ENCODE measurements at regions not wholly inside any gene's neighbourhood (a gene's known extent, or its start where the extent isn't known, plus 50 kb on each side); places are given as distances from the start of the nearest gene placed in this dataset.

DNA sequence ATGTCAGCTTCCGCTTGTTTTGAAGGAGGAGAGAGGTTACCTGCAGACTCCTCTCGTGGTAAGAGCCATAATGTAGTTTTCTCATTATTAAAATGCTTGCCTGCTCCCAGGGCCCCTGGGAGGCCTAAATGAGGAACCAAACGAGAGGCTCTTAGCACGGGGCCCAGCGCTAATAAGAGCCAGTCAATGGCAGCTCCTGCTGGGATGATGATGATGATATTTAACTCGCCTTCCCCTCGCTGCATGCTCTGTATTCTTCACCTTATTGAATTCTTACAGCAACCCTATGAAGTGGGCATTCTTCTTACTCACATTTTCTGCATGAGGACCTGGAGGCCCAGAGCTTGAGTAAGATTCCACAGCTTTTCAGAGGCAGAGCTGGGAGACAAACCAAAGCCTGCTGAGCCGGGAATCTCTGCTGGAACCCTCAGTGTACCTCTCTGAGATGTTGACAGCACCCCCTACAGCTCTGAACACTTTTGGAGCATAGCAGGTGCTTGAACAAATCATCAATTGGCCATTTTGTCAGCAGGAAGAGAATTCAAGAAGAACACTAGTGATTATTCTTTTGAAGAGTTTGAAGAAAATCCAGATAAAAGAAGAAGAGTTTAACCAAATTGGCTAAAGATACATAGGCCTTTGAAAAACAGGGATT is 93.1 kb upstream of the HABP2 start:
- ChIA-PET CTCF (no interaction called here), POLR2A (ENCODE audit: unreplicated experiment) (no interaction called here)
- H2AFZ ChIP-seq, result no peak overlapping the region
- BruUV-seq (replicated peaks), result no TSS peak
- TF ChIP-seq, protein P1, sequence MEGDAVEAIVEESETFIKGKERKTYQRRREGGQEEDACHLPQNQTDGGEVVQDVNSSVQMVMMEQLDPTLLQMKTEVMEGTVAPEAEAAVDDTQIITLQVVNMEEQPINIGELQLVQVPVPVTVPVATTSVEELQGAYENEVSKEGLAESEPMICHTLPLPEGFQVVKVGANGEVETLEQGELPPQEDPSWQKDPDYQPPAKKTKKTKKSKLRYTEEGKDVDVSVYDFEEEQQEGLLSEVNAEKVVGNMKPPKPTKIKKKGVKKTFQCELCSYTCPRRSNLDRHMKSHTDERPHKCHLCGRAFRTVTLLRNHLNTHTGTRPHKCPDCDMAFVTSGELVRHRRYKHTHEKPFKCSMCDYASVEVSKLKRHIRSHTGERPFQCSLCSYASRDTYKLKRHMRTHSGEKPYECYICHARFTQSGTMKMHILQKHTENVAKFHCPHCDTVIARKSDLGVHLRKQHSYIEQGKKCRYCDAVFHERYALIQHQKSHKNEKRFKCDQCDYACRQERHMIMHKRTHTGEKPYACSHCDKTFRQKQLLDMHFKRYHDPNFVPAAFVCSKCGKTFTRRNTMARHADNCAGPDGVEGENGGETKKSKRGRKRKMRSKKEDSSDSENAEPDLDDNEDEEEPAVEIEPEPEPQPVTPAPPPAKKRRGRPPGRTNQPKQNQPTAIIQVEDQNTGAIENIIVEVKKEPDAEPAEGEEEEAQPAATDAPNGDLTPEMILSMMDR (conservative IDR thresholded peaks at IDR 0.05), result no peak
- no peak for TF ChIP-seq EZH2 (IDR thresholded peaks at IDR 0.05; ENCODE audit: low read depth)
- no peaks in the 10 kb centered on the region; the same call in 1 of the 2 replicates for H3K27me3 ChIP-seq (ENCODE audit: insufficient read depth, low read depth)
- no peaks in the 10 kb centered on the region for H3K79me2 ChIP-seq (ENCODE audit: low read depth)
- H3K27ac ChIP-seq, result no peak overlapping the region
- H3K9me3 ChIP-seq (ENCODE audit: insufficient read depth, low read depth), result no peaks in the 10 kb centered on the region
- H4K20me1 ChIP-seq (ENCODE audit: insufficient read depth), result no peaks in the 10 kb centered on the region
- H3K9me2 ChIP-seq (ENCODE audit: insufficient read depth), result no peaks in the 10 kb centered on the region
- DNase-seq, result no peak
- H3K4me2 ChIP-seq, result no peak overlapping the region
- H3K36me3 ChIP-seq (ENCODE audit: low read depth), result no peaks in the 10 kb centered on the region
- no peaks in the 10 kb centered on the region for H3F3A ChIP-seq (ENCODE audit: insufficient read depth, low read depth)
- intact Hi-C loops (cut with micrococcal nuclease; ENCODE audit: unreplicated experiment), result no loop called here
- no peaks in the 10 kb centered on the region for H3K4me1 ChIP-seq (replicated peaks; ENCODE audit: insufficient read depth)
- H3K4me3 ChIP-seq, result no peak overlapping the region

DNA sequence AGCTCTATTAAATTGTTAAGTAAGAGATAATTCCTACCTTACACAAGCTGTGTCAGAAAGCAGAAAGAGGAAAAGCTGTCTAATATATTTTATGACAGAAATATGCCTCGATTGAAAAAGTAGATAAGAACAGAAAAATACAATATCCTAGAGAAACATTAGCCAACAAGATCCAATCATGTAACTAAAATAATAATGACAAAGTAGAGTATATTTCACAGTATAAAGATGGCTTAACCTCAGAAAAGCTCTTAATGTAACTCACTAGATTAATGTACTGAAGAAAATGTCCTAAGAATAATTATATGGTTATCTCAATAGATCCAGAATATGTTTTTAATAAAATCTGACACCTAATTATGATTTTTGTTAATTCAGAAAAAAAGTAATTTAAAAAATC is 89.8 kb upstream of the HABP2 start:
- CTCF ChIA-PET, result interaction anchor here (0.5 kb wide), 1 partner anchor 1340 kb away, joined by 3 read pairs; no protein-coding TSS in a partner anchor
- Histone ChIP-seq H3K9me3 (ENCODE audit: insufficient read depth, low read depth) (no peaks in the 10 kb centered on the region), H3K9me2 (ENCODE audit: insufficient read depth) (no peaks in the 10 kb centered on the region), H3K79me2 (ENCODE audit: low read depth) (no peaks in the 10 kb centered on the region), H2AFZ (no peak overlapping the region), H4K20me1 (ENCODE audit: insufficient read depth) (no peaks in the 10 kb centered on the region), H3K27me3 (ENCODE audit: insufficient read depth, low read depth) (no peaks in the 10 kb centered on the region), H3F3A (ENCODE audit: insufficient read depth, low read depth) (no peaks in the 10 kb centered on the region), H3K27ac (no peak overlapping the region), H3K4me3 (no peak overlapping the region), H3K36me3 (ENCODE audit: low read depth) (no peaks in the 10 kb centered on the region), H3K4me2 (no peak overlapping the region), H3K4me1 (replicated peaks; ENCODE audit: insufficient read depth) (no peaks in the 10 kb centered on the region)
- intact Hi-C loops (cut with micrococcal nuclease; ENCODE audit: unreplicated experiment), result no loop called here
- DNase-seq, result no peak
- no TSS peak for BruUV-seq (replicated peaks)
- POLR2A ChIA-PET (ENCODE audit: unreplicated experiment), result no interaction called here
- TF ChIP-seq EZH2 (IDR thresholded peaks at IDR 0.05; ENCODE audit: low read depth), result no peak
- TF ChIP-seq, protein P1 (conservative IDR thresholded peaks at IDR 0.05), result no peak

DNA sequence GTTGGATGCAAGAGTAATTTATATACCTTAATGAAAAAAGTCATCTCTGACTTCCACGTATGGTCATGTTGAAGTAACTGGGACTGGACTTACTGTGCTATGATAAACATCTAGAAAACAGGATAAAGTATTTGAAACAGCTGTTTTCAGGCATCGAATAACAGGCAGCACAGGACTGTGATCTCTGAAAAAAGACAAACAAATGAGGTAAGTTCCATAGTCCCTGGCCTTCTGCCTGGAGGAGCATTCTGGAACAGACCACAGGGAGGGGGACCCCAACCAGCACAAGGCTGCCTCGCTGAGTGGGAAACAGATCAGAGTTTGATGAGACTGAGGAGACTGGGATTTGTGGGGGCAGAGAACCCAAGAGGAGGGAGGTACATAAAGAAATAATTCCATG is 89.1 kb upstream of the HABP2 start:
- POLR2A ChIA-PET (ENCODE audit: unreplicated experiment), result no interaction called here
- H3K27ac ChIP-seq, result no peak overlapping the region
- H3K79me2 ChIP-seq (ENCODE audit: low read depth), result no peaks in the 10 kb centered on the region
- no peaks in the 10 kb centered on the region for H3K9me2 ChIP-seq (ENCODE audit: insufficient read depth)
- CTCF ChIA-PET, result interaction anchor here (0.5 kb wide), 1 partner anchor 1341 kb away, joined by 3 read pairs; no protein-coding TSS in a partner anchor
- H3F3A ChIP-seq (ENCODE audit: insufficient read depth, low read depth), result no peaks in the 10 kb centered on the region
- no peak for DNase-seq
- H3K4me2 ChIP-seq, result no peak overlapping the region
- intact Hi-C loops (cut with micrococcal nuclease; ENCODE audit: unreplicated experiment), result no loop called here
- no peaks in the 10 kb centered on the region for H3K27me3 ChIP-seq (ENCODE audit: insufficient read depth, low read depth)
- no TSS peak for BruUV-seq (replicated peaks)
- no peak overlapping the region for H2AFZ ChIP-seq
- H4K20me1 ChIP-seq (ENCODE audit: insufficient read depth), result no peaks in the 10 kb centered on the region
- no peaks in the 10 kb centered on the region for H3K4me1 ChIP-seq (replicated peaks; ENCODE audit: insufficient read depth)
- no peaks in the 10 kb centered on the region for H3K36me3 ChIP-seq (ENCODE audit: low read depth)
- H3K9me3 ChIP-seq (ENCODE audit: insufficient read depth, low read depth), result no peaks in the 10 kb centered on the region
- no peak for TF ChIP-seq EZH2 (IDR thresholded peaks at IDR 0.05; ENCODE audit: low read depth)
- TF ChIP-seq, protein P1 (conservative IDR thresholded peaks at IDR 0.05), result no peak
- H3K4me3 ChIP-seq, result no peak overlapping the region

All from PC-9 (cell line).